ENCODE measurements at regions not wholly inside any gene's neighbourhood (a gene's known extent, or its start where the extent isn't known, plus 50 kb on each side); places are given as distances from the start of the nearest gene placed in this dataset.
A peak's percentile ranks its signal among the peaks of the same experiment; 100 is the strongest.
"Not testable (repeated sequence)": the region's sequence is repeated elsewhere in the genome, so short reads cannot be mapped to it uniquely, and the experiment has no call there.

GRCh38 chr1:148264374-148265276, 112.5 kb upstream of the NBPF11 start:
- DNase-seq (ENCODE audit: low read depth in 2 of 2): peak in 1 of 2 donors; percentile 9

DNA sequence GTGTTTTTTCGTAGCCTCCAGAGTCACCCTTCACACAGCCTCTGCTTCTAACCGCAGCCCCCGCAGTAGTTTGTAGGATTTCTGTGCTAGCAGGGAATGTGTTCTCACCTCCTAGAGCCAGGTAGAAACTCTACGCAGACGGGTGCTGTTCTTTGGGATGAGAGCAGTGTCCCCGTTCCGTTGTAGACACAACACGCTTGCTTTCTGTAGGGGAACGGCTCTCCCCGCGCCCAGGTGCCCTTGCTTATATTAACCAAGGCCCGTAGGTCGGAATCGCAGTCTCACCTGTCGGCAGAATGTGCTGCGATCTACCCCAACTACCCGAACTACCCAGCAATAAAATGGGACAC, 111.8 kb upstream of the NBPF11 start:
- DNase-seq (ENCODE audit: low read depth in 2 of 2): no peak

DNA sequence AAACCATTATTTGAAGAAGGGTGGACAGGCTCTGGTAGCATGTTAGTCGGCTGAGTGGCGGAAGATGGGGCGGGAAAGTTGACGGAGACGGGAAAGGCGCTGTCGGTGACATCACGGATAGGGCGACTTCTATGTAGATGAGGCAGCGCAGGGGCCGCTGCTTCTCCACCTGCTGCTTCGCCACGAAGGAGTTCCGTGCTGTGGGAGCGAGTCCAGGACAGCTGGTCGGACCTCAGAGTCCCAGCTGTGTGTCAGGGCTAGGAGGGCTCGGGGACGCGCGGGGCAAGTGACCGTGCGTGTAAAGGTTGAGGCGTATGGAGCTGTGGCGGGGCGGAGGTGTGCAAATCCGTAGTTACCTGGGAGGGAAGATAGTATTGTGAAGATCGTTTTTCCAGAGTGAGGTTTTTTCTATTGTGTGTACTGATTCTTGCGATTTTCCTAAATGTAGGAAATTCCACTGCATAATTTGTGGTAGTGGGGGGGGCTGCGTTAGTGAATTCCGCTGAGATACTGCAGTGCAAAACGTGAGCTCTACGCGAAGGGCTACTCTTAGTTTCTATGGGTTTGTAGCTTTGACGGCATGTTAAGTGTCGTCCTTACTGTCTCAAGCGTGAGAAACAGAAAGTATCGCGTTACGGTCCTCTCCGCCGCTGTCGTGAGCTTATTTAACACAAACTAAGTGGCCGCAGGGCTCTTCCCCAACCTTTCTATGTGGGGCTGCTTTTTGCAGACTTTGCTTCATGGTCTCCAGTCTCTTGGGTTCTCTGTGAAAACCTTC, 111.2 kb upstream of the NBPF11 start:
- DNase-seq (ENCODE audit: low read depth in 2 of 2): peak; percentile 62

DNA sequence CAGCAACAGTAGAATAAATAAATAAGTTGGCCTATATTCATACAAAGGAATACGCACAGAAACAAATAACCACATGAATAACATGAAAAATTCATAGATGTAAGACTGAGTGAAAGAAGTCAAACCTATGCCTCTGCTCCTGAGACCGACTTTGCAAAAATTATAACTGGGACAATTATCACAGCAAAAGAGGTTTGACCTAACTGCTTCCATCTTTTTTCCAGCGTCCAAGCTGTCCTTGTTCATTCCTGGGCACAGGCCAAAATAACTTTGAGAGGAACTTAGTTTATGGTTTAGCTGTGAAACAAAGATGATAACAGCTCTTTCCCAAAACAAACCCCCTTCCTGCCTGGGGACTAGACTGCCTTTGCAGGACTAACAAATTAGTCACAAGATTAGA, 109.6 kb upstream of the NBPF11 start:
- not testable (repeated sequence) for DNase-seq (ENCODE audit: low read depth in 2 of 2)

- not testable (repeated sequence) for DNase-seq (ENCODE audit: low read depth in 2 of 2)
Measured at GRCh38 chr1:148257886-148258285, 105.8 kb upstream of the NBPF11 start.

DNA sequence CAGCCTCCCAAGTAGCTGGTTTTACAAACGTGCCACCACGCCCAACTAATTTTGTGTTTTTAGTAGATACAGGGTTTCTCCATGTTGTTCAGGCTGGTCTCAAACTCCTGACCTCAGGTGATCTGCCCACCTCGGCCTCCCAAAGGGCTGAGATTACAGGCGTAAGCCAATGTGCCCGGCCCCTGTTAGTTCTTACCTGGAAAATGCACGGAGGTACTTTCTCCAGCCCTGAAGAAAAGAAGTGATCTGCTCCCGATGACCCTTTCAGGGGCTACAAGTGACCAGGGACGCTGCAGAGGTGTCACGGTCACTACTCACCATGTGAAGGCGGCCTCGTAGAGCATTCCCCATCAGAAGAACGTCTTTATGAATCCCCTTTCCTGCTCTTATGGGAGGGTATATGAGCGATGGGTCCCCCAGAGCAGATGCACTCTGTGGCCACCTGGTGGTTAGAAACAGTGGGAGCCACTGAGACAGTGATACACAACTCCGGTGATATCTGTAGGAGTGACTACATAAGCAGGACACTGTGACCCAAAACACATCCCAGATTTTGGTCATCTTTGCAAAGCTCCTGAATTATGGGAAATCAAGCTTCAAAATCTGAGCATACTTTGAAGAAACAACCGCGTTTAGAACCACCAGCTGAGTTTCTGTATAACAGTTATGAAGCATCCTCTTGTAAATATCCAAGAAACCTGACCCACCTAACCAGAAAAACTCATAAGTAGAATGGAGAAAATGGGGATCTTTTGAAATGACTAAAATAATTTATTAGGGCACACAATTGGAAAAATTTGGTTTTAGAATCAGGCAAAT, 102.7 kb upstream of the NBPF11 start:
- DNase-seq (ENCODE audit: low read depth in 2 of 2): not testable (repeated sequence)

DNA sequence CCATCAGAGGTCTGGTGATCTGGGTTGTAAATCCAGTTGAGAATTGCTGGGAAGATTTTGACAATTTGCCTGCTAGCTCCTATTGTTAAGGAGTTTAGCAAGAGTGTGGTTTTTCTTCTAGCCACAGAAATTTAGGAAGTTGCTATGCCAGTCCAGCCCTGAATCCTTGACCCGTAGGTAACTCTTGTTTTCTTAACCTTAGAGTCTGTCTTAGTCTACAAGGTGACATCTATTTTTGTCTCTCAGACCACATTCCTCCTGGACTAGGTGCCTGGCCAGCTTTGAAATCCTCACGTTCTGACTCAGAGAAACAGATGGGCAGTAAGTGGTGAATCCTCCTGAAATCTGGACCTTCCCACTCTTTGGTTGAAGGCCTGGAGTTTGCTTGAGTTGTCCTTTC, 101.7 kb upstream of the NBPF11 start:
- DNase-seq (ENCODE audit: low read depth in 2 of 2): not testable (repeated sequence)

DNA sequence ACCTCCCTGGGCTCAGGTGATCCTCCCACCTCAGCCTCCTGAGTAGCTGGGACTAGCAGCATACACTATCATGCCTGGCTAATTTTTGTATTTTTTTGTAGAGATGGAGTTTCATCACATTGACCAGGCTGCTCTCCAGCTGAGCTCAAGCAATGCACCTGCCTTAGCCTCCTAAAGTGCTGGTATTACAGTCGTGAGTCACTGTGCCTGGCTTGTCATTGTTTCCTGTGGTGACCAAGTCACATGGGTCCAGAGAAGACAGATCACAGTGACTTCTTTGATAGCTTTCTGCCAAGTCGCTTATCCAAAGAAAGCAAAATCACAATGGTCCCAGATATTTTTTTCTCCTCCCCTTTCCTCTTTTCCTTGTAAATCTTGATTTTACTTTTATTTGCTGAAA, 96.7 kb upstream of the NBPF11 start:
- DNase-seq (ENCODE audit: low read depth in 2 of 2): not testable (repeated sequence)

DNA sequence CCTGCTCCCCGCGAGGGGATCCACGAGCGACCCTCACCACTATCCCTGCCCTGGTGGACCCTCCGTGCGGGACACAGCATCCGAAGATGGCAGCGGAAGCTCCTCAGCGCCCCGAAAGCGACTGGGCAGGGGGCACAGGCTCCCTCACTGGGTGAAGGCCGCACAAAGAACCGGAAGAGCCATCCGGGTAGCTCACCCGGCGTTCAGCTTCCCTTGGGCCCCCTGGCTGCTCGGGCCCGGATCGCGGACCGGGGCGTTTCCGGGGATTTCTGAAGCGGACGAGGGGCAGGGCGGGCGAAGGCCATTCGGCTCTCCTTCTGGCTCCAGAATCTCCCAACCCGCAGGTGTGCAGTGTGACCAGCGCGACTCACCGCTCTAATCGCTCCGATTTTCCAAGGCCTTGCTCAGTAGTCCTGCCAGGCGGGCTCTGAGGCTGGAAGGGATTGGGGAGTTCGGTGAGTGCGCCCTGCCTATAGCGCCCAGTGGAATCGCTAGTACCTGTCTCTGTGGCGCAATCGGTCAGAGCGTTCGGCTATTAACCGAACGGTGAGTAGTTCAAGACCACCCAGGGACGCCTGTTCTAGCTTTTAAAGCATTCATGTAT, 94.3 kb upstream of the NBPF11 start:
- not testable (repeated sequence) for DNase-seq (ENCODE audit: low read depth in 2 of 2)

- not testable (repeated sequence) for DNase-seq (ENCODE audit: low read depth in 2 of 2)
Measured at GRCh38 chr1:148245843-148246242, 93.8 kb upstream of the NBPF11 start.

DNA sequence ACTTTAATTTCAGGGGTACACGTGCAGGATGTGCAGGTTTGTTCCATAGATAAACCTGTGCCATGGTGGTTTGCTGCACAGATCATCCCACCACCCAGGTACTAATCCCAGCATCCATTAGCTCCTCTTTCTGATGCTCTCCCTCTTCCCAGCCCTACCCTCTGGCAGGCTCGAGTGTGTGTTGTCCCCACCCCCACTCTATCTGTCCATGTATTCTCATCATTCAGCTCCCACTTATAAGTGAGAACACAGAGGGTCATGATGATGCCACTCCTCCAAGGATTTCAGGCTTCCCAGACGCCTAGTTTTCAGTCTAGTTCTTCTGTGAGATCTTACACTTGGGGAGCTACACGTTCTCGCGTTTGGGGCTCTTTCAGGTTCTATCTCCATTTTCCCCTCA, 93.4 kb upstream of the NBPF11 start:
- DNase-seq (ENCODE audit: low read depth in 2 of 2): not testable (repeated sequence)

- not testable (repeated sequence) for DNase-seq (ENCODE audit: low read depth in 2 of 2)
Measured at GRCh38 chr1:148233250-148233649, 81.2 kb upstream of the NBPF11 start.

DNA sequence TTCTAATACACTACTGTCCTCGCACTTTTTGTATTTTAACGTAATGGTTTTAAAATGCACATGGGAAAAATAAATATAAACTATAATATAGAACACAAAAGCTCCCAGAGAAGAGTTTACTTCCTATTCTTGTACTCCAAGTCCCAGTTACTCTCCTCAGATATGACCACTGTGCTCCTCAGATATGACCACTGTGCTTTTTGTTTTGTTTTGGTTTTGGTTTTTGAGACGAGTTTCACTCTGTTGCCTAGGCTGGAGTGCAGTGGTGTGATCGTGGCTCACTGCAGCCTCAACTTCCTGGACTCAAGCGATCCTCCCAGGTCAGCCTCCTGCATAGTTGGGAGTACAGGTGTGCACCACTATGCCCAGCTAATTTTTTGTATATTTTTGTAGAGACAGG, 76.8 kb upstream of the NBPF11 start:
- DNase-seq (ENCODE audit: low read depth in 2 of 2): not testable (repeated sequence)

GRCh38 chr1:148222399-148223159, 70.5 kb upstream of the NBPF11 start:
- not testable (repeated sequence) for DNase-seq (ENCODE audit: low read depth in 2 of 2)

- DNase-seq (ENCODE audit: low read depth in 2 of 2): not testable (repeated sequence)
Measured at GRCh38 chr1:148221593-148221992, 69.5 kb upstream of the NBPF11 start.

GRCh38 chr1:148219229-148219628, 67.1 kb upstream of the NBPF11 start:
- DNase-seq (ENCODE audit: low read depth in 2 of 2): not testable (repeated sequence)

- DNase-seq (ENCODE audit: low read depth in 2 of 2): not testable (repeated sequence)
Measured at GRCh38 chr1:148211191-148211590, 59.1 kb upstream of the NBPF11 start.

DNA sequence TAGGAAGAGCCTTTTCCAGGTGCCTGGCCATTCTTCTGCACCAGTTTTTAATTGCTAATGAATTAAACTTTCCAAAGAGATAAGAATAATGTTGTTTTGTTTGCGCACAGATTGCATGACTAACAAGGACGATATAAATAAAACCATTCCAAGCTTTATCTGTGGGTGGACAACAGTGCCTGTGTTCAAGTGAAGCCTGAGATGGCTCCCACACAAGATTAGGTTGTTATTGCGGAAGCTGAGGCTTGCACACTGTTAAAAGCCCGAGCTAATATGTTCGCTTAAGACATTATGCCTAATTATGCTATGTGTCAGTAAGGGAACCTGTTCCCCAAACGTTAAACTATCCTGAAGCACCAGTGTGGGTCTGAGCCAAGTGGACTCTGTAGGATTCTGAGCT, 58.5 kb upstream of the NBPF11 start:
- DNase-seq (ENCODE audit: low read depth in 2 of 2): not testable (repeated sequence)

DNA sequence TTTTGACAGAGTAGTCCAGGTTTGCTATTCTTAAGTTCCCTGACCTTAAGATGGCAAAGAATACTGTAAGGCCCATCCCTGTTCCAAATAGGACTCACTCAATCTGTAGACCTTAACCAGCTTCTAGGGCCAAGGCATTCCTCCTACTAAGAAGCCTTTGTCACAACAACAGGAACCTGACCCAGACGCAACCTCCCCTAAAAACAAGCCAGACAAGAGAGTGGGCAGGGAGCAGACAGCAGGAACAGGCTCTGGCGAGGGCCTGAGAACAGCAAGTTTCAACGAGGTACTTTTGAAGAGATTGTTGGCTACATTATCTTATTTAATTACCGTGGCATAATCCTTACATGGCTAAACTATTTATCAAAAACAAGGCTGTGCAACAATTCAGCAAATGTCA, 58.1 kb upstream of the NBPF11 start:
- DNase-seq (ENCODE audit: low read depth in 2 of 2): not testable (repeated sequence)

GRCh38 chr1:148202013-148202412, 49.9 kb upstream of the NBPF11 start:
- not testable (repeated sequence) for DNase-seq (ENCODE audit: low read depth in 2 of 2)

All from stimulated activated CD4-positive, alpha-beta T cell treated with anti-CD3 and anti-CD28 coated beads, Interleukin-4, amount 100 ng/mL, for 48 hours (primary cell).